Gastrocnemius medialis (tissue), 4 donors: ENCODE measurements at regions not wholly inside any gene's neighbourhood (a gene's known extent, or its start where the extent isn't known, plus 50 kb on each side); places are given as distances from the start of the nearest gene placed in this dataset.

ENCODE experiments used
- ATAC-seq, 2 donors: fragments of 150-250 bp; one replicate each; pipeline ENCODE4 v1.9.1; 2016
- DNase-seq, 2 donors: peaks; one replicate each; pipeline ENCODE4 v3.0.0-alpha.2; 2019
- H3K27ac ChIP-seq, 4 donors: fragments of 200-600 bp; sonication (generic); 1 replicate in 1 of 4; 2 replicates in 3 of 4; pipeline ENCODE4 v1.5.1; 2016 to 2018; ENCODE audit warnings: mild to moderate bottlenecking in 2 of 4, moderate library complexity in 1 of 4
- H3K27me3 ChIP-seq, 3 donors: fragments of 200-600 bp; sonication (generic) in 2 of 3; 1 replicate in 1 of 3; 2 replicates in 2 of 3; pipeline versions ENCODE4 v1.5.1 to v1.6.0; 2016 to 2019; ENCODE audit warnings: mild to moderate bottlenecking in 1 of 3, moderate library complexity in 1 of 3
- H3K36me3 ChIP-seq, 2 donors: fragments of 200-600 bp; sonication (generic) in 1 of 2; one replicate each; pipeline ENCODE4 v1.5.1; 2017 to 2018
- H3K4me1 ChIP-seq, 2 donors: fragments of 200-600 bp; sonication (generic) in 1 of 2; one replicate each; pipeline ENCODE4 v1.5.1; 2016 to 2017; ENCODE audit warnings: mild to moderate bottlenecking in 2 of 2
- H3K4me3 ChIP-seq, 4 donors: fragments of 200-600 bp; sonication (generic) in 3 of 4; 1 replicate in 1 of 4; 2 replicates in 3 of 4; pipeline ENCODE4 v1.5.1; 2016 to 2019; ENCODE audit warnings: mild to moderate bottlenecking in 2 of 4
- H3K9me3 ChIP-seq, 3 donors: fragments of 200-600 bp; sonication (generic) in 2 of 3; 1 replicate in 1 of 3; 2 replicates in 2 of 3; pipeline ENCODE4 v1.5.1; 2016 to 2019
- POLR2A ChIP-seq, 2 donors: fragments of 450-650 bp; IDR thresholded peaks; one replicate each; pipeline ENCODE4 v1.6.1; 2017; ENCODE audit warnings: antibody characterized with exemption in 2 of 2, mild to moderate bottlenecking in 2 of 2, moderate library complexity in 2 of 2
- in situ Hi-C, 4 donors: fragments of 200-750 bp; cut with MboI; loops; one replicate each; pipeline versions ENCODE4 v1.15.0 to v1.8.0; 2017; ENCODE audit warnings: low sequenced_read_pairs in 4 of 4
- intact Hi-C: fragments of 100-400 bp; cut with DNase I; formaldehyde crosslinking; loops from one replicate; pipeline ENCODE4 v1.15.1; 2023; ENCODE audit warnings: low total_unique reads
- TF ChIP-seq, protein P1 (sequence below), 5 experiments: fragments of 450-650 bp in 3 of 5; fragments of 200-600 bp in 2 of 5; sonication (generic) in 2 of 5; IDR thresholded peaks in 4 of 5; conservative IDR thresholded peaks in 1 of 5; 1 replicate in 4 of 5; 2 replicates in 1 of 5; pipeline ENCODE4 v1.5.1; 2016 to 2019; ENCODE audit warnings: antibody characterized with exemption in 5 of 5, mild to moderate bottlenecking in 3 of 5, moderate library complexity in 3 of 5

DNA sequence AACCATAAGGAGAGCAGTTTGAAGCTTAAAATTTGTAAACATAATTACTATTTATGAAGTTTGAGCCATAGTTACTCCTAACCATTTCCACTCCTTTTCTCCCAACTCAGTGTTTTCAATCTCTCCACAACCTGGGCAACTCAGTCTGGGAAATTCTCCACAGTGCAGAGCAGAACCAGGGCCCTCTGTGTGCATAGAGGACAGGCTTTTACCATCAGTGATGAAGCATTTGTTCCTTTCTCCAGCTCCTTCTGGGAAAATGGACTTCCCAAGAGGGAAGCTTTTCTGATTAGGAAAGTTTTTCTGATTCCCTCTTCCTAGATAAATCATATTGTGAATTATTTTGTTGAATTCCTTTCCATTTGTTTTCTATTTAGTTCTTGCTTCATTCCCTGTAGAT lies 132.3 kb upstream of the MPDZ start:
- DNase-seq (no peak), ATAC-seq (no peak)
- no peak overlapping the region for H3K27ac ChIP-seq
- in situ Hi-C loops: no loop called here
- intact Hi-C loops: no loop called here
- H3K27me3 ChIP-seq: no peaks in the 10 kb centered on the region
- H3K4me1 ChIP-seq: no peaks in the 10 kb centered on the region
- H3K9me3 ChIP-seq: no peaks in the 10 kb centered on the region
- TF ChIP-seq, protein P1, sequence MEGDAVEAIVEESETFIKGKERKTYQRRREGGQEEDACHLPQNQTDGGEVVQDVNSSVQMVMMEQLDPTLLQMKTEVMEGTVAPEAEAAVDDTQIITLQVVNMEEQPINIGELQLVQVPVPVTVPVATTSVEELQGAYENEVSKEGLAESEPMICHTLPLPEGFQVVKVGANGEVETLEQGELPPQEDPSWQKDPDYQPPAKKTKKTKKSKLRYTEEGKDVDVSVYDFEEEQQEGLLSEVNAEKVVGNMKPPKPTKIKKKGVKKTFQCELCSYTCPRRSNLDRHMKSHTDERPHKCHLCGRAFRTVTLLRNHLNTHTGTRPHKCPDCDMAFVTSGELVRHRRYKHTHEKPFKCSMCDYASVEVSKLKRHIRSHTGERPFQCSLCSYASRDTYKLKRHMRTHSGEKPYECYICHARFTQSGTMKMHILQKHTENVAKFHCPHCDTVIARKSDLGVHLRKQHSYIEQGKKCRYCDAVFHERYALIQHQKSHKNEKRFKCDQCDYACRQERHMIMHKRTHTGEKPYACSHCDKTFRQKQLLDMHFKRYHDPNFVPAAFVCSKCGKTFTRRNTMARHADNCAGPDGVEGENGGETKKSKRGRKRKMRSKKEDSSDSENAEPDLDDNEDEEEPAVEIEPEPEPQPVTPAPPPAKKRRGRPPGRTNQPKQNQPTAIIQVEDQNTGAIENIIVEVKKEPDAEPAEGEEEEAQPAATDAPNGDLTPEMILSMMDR (IDR thresholded peaks at IDR 0.05 in 4 of 5, conservative IDR thresholded peaks at IDR 0.05 in 1 of 5): no peak
- no peak for TF ChIP-seq POLR2A (IDR thresholded peaks at IDR 0.05)
- no peak overlapping the region for H3K4me3 ChIP-seq
- H3K36me3 ChIP-seq: no peaks in the 10 kb centered on the region

DNA sequence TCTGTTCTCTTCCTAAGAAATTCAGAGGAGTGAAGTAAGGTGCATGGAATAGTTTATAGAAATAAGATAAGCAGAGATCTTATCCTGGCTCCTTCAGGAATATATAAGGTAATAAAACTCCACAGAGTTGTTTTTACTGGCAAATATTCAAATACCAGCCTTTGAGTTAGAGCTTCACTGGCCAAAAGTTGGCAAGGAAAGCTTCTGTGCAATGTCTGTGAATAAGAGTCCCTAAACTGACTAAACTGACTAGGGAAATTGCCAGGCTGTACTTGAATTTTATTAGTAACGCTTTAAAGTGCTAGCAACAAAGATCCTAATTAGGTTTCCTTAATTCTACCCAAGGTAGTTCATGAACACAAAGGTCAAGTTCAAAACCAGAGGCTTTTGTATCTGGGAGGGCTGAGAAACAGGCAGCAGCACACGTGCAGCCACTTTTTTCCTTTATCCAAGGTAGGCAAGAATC lies 131.1 kb upstream of the MPDZ start:
- H3K4me3 ChIP-seq: no peak overlapping the region
- DNase-seq: no peak
- no peaks in the 10 kb centered on the region for H3K9me3 ChIP-seq
- H3K27ac ChIP-seq: no peak overlapping the region
- intact Hi-C loops (no loop called here), in situ Hi-C loops (no loop called here)
- H3K4me1 ChIP-seq: no peaks in the 10 kb centered on the region
- H3K36me3 ChIP-seq: no peaks in the 10 kb centered on the region
- no peaks in the 10 kb centered on the region for H3K27me3 ChIP-seq
- TF ChIP-seq, protein P1 (IDR thresholded peaks at IDR 0.05 in 4 of 5, conservative IDR thresholded peaks at IDR 0.05 in 1 of 5): no peak
- TF ChIP-seq POLR2A (IDR thresholded peaks at IDR 0.05): no peak
- ATAC-seq: no peak

DNA sequence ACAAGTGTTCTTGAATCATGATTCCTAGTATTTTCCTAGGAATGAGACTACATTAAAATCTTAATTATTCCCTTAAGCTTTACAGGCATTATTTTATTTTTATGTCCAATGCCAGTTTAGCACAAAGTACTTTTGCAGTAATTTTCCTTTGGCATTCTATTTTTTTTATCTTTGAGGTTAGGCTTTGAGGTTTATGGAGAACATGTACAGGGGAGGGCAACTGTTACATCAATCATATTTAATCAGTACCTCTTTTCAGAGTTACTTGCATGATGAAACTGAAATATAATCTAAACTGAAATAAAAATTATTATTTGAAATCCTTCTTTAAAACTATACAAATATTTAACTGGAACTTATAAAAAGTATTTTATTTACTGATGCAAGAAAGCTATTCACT lies 118.2 kb upstream of the MPDZ start:
- H3K4me1 ChIP-seq: no peaks in the 10 kb centered on the region
- no peak for ATAC-seq
- H3K27me3 ChIP-seq: no peaks in the 10 kb centered on the region
- H3K9me3 ChIP-seq: no peaks in the 10 kb centered on the region
- no peaks in the 10 kb centered on the region for H3K36me3 ChIP-seq
- TF ChIP-seq, protein P1 (IDR thresholded peaks at IDR 0.05 in 4 of 5, conservative IDR thresholded peaks at IDR 0.05 in 1 of 5): no peak
- no peak for TF ChIP-seq POLR2A (IDR thresholded peaks at IDR 0.05)
- H3K27ac ChIP-seq: no peak overlapping the region
- no peak overlapping the region for H3K4me3 ChIP-seq
- intact Hi-C loops (no loop called here), in situ Hi-C loops (no loop called here)
- no peak for DNase-seq

DNA sequence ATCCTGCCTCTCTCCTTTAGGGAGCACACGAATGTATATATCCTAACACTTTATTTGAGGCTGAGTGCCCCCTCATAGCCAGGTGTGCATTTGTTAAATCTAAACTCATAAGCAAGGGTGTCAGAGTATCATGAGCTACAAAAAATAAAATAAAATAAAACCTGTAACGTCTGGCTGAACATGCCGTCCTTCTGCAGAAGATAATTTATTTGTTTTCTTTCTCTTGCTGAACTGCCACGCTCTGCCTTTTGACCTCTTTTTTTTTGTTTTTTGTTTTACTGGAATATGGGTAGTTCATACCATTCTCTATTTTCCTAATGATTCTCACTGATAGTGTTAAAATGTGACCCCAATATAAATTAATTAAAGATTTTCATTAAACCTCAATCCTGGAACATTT lies 117.7 kb upstream of the MPDZ start:
- in situ Hi-C loops: no loop called here

More for the DNA sequence above, 117.7 kb upstream of the MPDZ start:
- Histone ChIP-seq H3K27me3 (no peaks in the 10 kb centered on the region), H3K36me3 (no peaks in the 10 kb centered on the region), H3K4me3 (no peak overlapping the region), H3K27ac (peak overlapping the region in 1 of 4 donors; percentile 20), H3K4me1 (no peaks in the 10 kb centered on the region), H3K9me3 (no peaks in the 10 kb centered on the region)
- TF ChIP-seq POLR2A (IDR thresholded peaks at IDR 0.05): no peak
- TF ChIP-seq, protein P1 (IDR thresholded peaks at IDR 0.05 in 4 of 5, conservative IDR thresholded peaks at IDR 0.05 in 1 of 5): no peak
- DNase-seq (no peak), ATAC-seq (no peak)
- intact Hi-C loops: no loop called here
